ENCODE measurements at regions not wholly inside any gene's neighbourhood (a gene's known extent, or its start where the extent isn't known, plus 50 kb on each side); places are given as distances from the start of the nearest gene placed in this dataset.

DNA sequence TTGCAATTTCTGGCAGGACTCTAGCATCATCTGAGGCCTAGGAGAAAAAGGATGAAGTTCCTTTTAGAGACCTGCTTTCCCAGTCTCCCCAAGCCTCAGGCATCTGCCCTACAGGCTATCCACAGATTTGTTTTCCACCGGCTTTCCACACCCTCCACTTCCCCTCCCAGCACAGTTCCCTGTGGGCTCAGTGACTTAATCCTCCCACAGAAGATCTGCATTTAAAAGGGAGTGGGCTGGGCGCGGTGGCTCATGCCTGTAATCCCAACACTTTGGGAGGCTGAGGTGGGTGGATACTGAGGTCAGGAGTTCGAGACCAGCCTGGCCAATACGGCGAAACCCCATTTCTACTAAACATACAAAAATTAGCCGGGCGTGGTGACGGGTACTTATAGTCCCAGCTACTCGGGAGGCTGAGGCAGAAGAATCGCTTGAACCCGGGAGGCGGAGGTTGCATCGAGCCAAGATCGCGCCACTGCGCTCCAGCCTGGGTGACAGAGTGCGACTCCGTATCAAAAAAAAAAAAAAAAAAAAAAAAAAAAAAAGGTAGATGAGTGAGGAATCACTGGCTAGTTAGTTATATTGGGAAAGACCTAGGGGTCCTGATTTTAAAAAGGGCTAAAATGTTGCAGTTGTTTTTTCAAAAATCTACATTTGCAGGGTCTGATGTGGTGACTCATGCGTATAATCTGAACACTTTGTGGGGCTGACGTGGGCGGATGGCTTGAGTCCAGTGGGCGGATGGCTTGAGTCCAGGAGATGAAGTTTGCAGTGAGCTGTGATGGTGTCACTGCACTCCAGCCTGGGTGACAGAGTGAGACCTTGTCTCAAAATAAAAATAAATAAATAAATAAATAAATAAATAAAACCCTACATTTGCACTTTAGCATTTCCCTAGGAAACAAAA lies 119.5 kb downstream of the BAMBI start:
- ATAC-seq (no peak), DNase-seq (no peak)
- TF ChIP-seq, protein P1, sequence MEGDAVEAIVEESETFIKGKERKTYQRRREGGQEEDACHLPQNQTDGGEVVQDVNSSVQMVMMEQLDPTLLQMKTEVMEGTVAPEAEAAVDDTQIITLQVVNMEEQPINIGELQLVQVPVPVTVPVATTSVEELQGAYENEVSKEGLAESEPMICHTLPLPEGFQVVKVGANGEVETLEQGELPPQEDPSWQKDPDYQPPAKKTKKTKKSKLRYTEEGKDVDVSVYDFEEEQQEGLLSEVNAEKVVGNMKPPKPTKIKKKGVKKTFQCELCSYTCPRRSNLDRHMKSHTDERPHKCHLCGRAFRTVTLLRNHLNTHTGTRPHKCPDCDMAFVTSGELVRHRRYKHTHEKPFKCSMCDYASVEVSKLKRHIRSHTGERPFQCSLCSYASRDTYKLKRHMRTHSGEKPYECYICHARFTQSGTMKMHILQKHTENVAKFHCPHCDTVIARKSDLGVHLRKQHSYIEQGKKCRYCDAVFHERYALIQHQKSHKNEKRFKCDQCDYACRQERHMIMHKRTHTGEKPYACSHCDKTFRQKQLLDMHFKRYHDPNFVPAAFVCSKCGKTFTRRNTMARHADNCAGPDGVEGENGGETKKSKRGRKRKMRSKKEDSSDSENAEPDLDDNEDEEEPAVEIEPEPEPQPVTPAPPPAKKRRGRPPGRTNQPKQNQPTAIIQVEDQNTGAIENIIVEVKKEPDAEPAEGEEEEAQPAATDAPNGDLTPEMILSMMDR (IDR thresholded peaks at IDR 0.05) = no peak
- Histone ChIP-seq H3K27me3 (ENCODE audit: low read depth) (no peaks in the 10 kb centered on the region), H3K9me3 (no peaks in the 10 kb centered on the region), H3K36me3 (no peaks in the 10 kb centered on the region), H3K4me3 (no peak overlapping the region), H3K4me1 (no peaks in the 10 kb centered on the region), H3K27ac (no peak overlapping the region)
- intact Hi-C loops (cut with DNase I) = no loop called here

DNA sequence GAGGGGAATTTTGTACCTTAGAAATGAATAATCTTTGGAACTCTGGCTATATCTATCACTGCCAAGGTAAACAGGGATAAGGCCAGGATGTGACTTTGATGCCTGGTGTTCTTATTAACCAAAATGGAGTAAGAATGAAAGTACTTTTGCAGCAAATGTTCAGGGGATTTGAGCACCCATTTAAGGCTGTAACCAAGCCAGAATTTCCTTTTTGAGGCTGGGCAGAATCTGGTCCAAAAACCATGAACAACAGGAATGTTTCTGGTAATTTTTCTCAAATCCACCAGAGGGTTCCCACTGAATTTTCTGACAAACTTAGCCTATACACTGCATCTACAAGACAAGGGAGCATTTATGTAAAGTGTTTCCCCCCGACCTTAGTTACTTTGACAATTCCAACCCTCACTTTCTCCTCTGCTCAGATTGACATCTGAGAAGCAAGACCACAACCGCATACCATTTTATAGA lies 120.6 kb downstream of the BAMBI start:
- ATAC-seq = no peak
- no peak overlapping the region for H3K4me3 ChIP-seq
- no peak for DNase-seq
- intact Hi-C loops (cut with DNase I) = no loop called here
- H3K27ac ChIP-seq = no peak overlapping the region
- TF ChIP-seq, protein P1 (IDR thresholded peaks at IDR 0.05) = no peak
- no peaks in the 10 kb centered on the region for H3K4me1 ChIP-seq
- no peaks in the 10 kb centered on the region for H3K9me3 ChIP-seq
- no peaks in the 10 kb centered on the region for H3K36me3 ChIP-seq
- H3K27me3 ChIP-seq (ENCODE audit: low read depth) = no peaks in the 10 kb centered on the region

DNA sequence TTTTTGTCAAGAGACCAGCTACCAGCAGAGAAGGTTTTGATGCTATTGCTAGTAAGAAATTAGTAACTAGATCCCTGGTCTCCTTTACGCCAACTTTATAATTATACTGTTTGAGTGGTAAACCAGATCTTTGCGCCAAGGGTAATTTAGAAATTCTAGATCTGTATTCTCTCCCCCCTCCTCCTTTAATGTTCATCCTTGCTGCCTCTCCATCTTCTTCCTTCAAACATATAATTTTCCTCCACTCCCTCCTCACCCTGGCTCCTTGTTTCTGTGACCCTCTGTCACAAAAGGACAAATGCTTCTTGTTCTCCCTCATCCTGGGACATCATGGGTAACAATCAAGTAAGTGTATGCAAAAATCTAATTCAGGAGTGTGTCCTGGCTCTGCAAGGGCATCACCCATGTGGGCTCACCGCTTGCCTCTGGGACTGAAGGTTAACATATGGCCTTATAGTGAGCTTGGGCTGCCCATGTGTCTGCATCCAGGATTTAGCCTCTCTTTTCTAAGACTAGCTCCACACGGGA lies 121.2 kb downstream of the BAMBI start:
- intact Hi-C loops (cut with DNase I) = no loop called here
- ATAC-seq = no peak
- Histone ChIP-seq H3K36me3 (no peaks in the 10 kb centered on the region), H3K9me3 (no peaks in the 10 kb centered on the region), H3K4me3 (no peak overlapping the region), H3K27ac (no peak overlapping the region), H3K4me1 (no peaks in the 10 kb centered on the region), H3K27me3 (ENCODE audit: low read depth) (no peaks in the 10 kb centered on the region)
- no peak for DNase-seq
- TF ChIP-seq, protein P1 (IDR thresholded peaks at IDR 0.05) = no peak

DNA sequence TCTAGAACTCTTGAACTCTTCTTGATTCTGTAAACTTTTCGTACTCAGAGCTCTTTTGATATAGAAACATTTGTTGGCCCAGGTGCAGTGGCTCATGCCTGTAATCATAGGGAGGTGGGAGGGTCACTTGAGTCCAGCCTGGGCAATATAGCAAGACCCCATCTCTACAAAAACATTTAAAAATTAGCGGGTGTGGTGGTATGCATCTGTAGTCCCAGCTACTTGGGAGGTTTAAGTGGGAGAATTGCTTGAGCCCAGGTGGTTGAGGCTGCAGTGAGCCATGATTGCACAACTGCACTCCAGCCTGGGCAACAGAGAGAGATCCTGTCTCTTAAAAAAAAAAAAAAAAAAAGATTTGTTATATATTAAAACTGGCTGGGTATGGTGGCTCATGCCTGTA lies 121.6 kb downstream of the BAMBI start:
- H3K4me1 ChIP-seq = no peaks in the 10 kb centered on the region
- intact Hi-C loops (cut with DNase I) = no loop called here
- no peak for DNase-seq
- H3K27me3 ChIP-seq (ENCODE audit: low read depth) = no peaks in the 10 kb centered on the region
- H3K4me3 ChIP-seq = no peak overlapping the region
- H3K36me3 ChIP-seq = no peaks in the 10 kb centered on the region
- H3K9me3 ChIP-seq = no peaks in the 10 kb centered on the region
- no peak for ATAC-seq
- TF ChIP-seq, protein P1 (IDR thresholded peaks at IDR 0.05) = no peak
- H3K27ac ChIP-seq = no peak overlapping the region

DNA sequence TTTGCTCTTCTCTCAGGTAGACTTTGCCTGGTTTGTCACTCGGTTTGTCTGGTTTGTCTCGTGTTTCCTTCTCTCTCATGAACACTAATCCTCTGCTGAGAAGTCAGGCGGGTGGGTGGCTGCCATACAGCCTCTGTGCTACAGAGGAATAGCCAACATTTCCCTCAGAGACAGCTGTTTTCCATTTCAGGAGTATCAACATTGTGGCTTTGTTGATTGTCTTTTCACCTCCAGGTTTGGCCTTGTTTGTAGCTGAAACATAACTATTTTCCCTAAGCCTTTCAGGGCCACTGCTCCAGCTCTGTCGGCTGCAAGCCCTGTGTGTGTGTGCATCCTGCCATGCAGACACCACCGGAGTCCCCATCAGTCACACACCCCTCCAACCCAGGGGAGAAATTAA lies 122.8 kb downstream of the BAMBI start:
- H3K9me3 ChIP-seq = no peaks in the 10 kb centered on the region
- no peak for ATAC-seq
- no peaks in the 10 kb centered on the region for H3K36me3 ChIP-seq
- no peaks in the 10 kb centered on the region for H3K4me1 ChIP-seq
- no peak overlapping the region for H3K27ac ChIP-seq
- TF ChIP-seq, protein P1 (IDR thresholded peaks at IDR 0.05) = no peak
- no peak overlapping the region for H3K4me3 ChIP-seq
- intact Hi-C loops (cut with DNase I) = no loop called here
- no peak for DNase-seq
- no peaks in the 10 kb centered on the region for H3K27me3 ChIP-seq (ENCODE audit: low read depth)
